Tibial artery (tissue), 4 donors: ENCODE measurements at regions not wholly inside any gene's neighbourhood (a gene's known extent, or its start where the extent isn't known, plus 50 kb on each side); places are given as distances from the start of the nearest gene placed in this dataset.

Experiments
- DNase-seq, 2 donors: peaks; one replicate each; pipeline ENCODE4 v3.0.0-alpha.2; 2019
- H3K27ac ChIP-seq, 2 donors: fragments of 200-600 bp; sonication (generic) in 1 of 2; 1 replicate in 1 of 2; 2 replicates in 1 of 2; pipeline ENCODE4 v1.5.1; 2018 to 2019; ENCODE audit warnings: mild to moderate bottlenecking in 1 of 2
- H3K27me3 ChIP-seq, 2 donors: fragments of 200-600 bp; sonication (generic) in 1 of 2; one replicate each; pipeline versions ENCODE4 v1.5.1 to v1.6.0; 2016 to 2019
- H3K36me3 ChIP-seq, 3 donors: fragments of 200-600 bp; sonication (generic) in 2 of 3; one replicate each; pipeline ENCODE4 v1.5.1; 2016 to 2019; ENCODE audit warnings: mild to moderate bottlenecking in 2 of 3
- H3K4me1 ChIP-seq, 4 donors: fragments of 200-600 bp; sonication (generic) in 2 of 4; 1 replicate in 3 of 4; 2 replicates in 1 of 4; pipeline ENCODE4 v1.5.1; 2016 to 2019
- H3K4me3 ChIP-seq, 2 donors: fragments of 200-600 bp; sonication (generic) in 1 of 2; 1 replicate in 1 of 2; 2 replicates in 1 of 2; pipeline ENCODE4 v1.5.1; 2018 to 2019; ENCODE audit warnings: mild to moderate bottlenecking in 2 of 2
- H3K9me3 ChIP-seq, 3 donors: fragments of 200-600 bp; sonication (generic) in 1 of 3; one replicate each; pipeline ENCODE4 v1.5.1; 2016 to 2019
- CTCF ChIP-seq, 2 experiments: fragments of 200-600 bp in 1 of 2; fragments of 450-650 bp in 1 of 2; IDR thresholded peaks; one replicate each; pipeline ENCODE4 v1.5.1; 2017 to 2019; ENCODE audit warnings: antibody characterized with exemption in 2 of 2, mild to moderate bottlenecking in 1 of 2, moderate library complexity in 1 of 2
- intact Hi-C: fragments of 100-400 bp; cut with DNase I; formaldehyde crosslinking; loops from one replicate; pipeline ENCODE4 v1.15.0; 2023; ENCODE audit warnings: low total_unique reads

- intact Hi-C loops = no loop called here
Measured at GRCh38 chr20:11982289-11982954, 64.7 kb downstream of the BTBD3 start.

GRCh38 chr20:11982955-11983470, 65.3 kb downstream of the BTBD3 start:
- no peak for TF ChIP-seq CTCF (IDR thresholded peaks at IDR 0.05)
- H3K9me3 ChIP-seq = no peaks in the 10 kb centered on the region
- no peak for DNase-seq
- H3K27ac ChIP-seq = no peak overlapping the region
- no peaks in the 10 kb centered on the region for H3K27me3 ChIP-seq
- no peak overlapping the region for H3K4me3 ChIP-seq
- no peaks in the 10 kb centered on the region for H3K4me1 ChIP-seq
- no peaks in the 10 kb centered on the region for H3K36me3 ChIP-seq
- intact Hi-C loops = no loop called here

More at GRCh38 chr20:11982289-11982954, 64.7 kb downstream of the BTBD3 start:
- H3K4me3 ChIP-seq = no peak overlapping the region
- H3K4me1 ChIP-seq = no peaks in the 10 kb centered on the region
- no peaks in the 10 kb centered on the region for H3K36me3 ChIP-seq
- H3K27me3 ChIP-seq = no peaks in the 10 kb centered on the region
- no peak overlapping the region for H3K27ac ChIP-seq
- no peak for DNase-seq
- TF ChIP-seq CTCF (IDR thresholded peaks at IDR 0.05) = no peak
- no peaks in the 10 kb centered on the region for H3K9me3 ChIP-seq

- no peak overlapping the region for H3K27ac ChIP-seq
- H3K4me1 ChIP-seq = no peaks in the 10 kb centered on the region
- H3K9me3 ChIP-seq = no peaks in the 10 kb centered on the region
- intact Hi-C loops = no loop called here
- H3K36me3 ChIP-seq = no peaks in the 10 kb centered on the region
- TF ChIP-seq CTCF (IDR thresholded peaks at IDR 0.05) = no peak
- DNase-seq = no peak
- no peaks in the 10 kb centered on the region for H3K27me3 ChIP-seq
- no peak overlapping the region for H3K4me3 ChIP-seq
Measured at GRCh38 chr20:11986954-11987353, 69.3 kb downstream of the BTBD3 start.

GRCh38 chr20:11987526-11987925, 69.8 kb downstream of the BTBD3 start:
- no peak for TF ChIP-seq CTCF (IDR thresholded peaks at IDR 0.05)
- Histone ChIP-seq H3K27ac (no peak overlapping the region), H3K4me3 (no peak overlapping the region), H3K9me3 (no peaks in the 10 kb centered on the region), H3K36me3 (no peaks in the 10 kb centered on the region), H3K4me1 (no peaks in the 10 kb centered on the region), H3K27me3 (no peaks in the 10 kb centered on the region)
- intact Hi-C loops = no loop called here
- no peak for DNase-seq

GRCh38 chr20:11989018-11989771, 71.5 kb downstream of the BTBD3 start:
- no peak for DNase-seq
- H3K4me3 ChIP-seq = no peak overlapping the region
- no peaks in the 10 kb centered on the region for H3K4me1 ChIP-seq
- H3K36me3 ChIP-seq = no peaks in the 10 kb centered on the region
- no peaks in the 10 kb centered on the region for H3K27me3 ChIP-seq
- H3K9me3 ChIP-seq = no peaks in the 10 kb centered on the region
- H3K27ac ChIP-seq = no peak overlapping the region
- TF ChIP-seq CTCF (IDR thresholded peaks at IDR 0.05) = no peak
- intact Hi-C loops = no loop called here
